PC-9 (cell line): ENCODE measurements at regions not wholly inside any gene's neighbourhood (a gene's known extent, or its start where the extent isn't known, plus 50 kb on each side); places are given as distances from the start of the nearest gene placed in this dataset.
A peak's percentile ranks its signal among the peaks of the same experiment; 100 is the strongest.

ENCODE experiments used
- BruUV-seq: library from RNA; stranded (reverse); fragments of 400-500 nt; replicated peaks from 2 replicates; lab custom pipeline; 2021; lab: Mats Ljungman, UMichigan
- CTCF ChIA-PET: fragments of 300-600 bp; sonication (Branson Sonifier 250); formaldehyde crosslinking; loops from one replicate; lab custom pipeline; 2022; ENCODE audit warnings: antibody characterized with exemption; lab: Charles Lee
- POLR2A ChIA-PET: fragments of 300-600 bp; sonication (Branson Sonifier 250); formaldehyde crosslinking; loops from one replicate; lab custom pipeline; 2022; ENCODE audit warnings: antibody characterized with exemption; ENCODE audit not compliant: unreplicated experiment; lab: Charles Lee
- DNase-seq, 2 experiments: peaks; one replicate each; pipeline versions ENCODE4 v3.0.0 to v3.0.0-alpha.2; 2015 to 2022; ENCODE audit warnings: mixed read lengths in 1 of 2
- H2AFZ ChIP-seq: fragments of 200-600 bp; sonication (generic); 2 replicates; pipeline ENCODE4 v1.8.1; 2017; ENCODE audit warnings: antibody characterized with exemption
- H3F3A ChIP-seq: fragments of 200-600 bp; sonication (generic); 2 replicates; pipeline ENCODE4 v1.8.1; 2017; ENCODE audit warnings: antibody characterized with exemption, mild to moderate bottlenecking, low read depth; ENCODE audit not compliant: insufficient read depth
- H3K27ac ChIP-seq: fragments of 200-600 bp; sonication (generic); 2 replicates; pipeline ENCODE4 v1.6.1; 2016; ENCODE audit warnings: mixed run types
- H3K27me3 ChIP-seq: fragments of 200-600 bp; sonication (generic); 2 replicates; pipeline ENCODE4 v1.6.1; 2016; ENCODE audit warnings: low read depth, mixed run types; ENCODE audit not compliant: insufficient read depth
- H3K36me3 ChIP-seq: fragments of 200-600 bp; sonication (generic); 2 replicates; pipeline ENCODE4 v1.6.1; 2016; ENCODE audit warnings: low read depth, mixed run types
- H3K4me1 ChIP-seq: fragments of 200-600 bp; sonication (generic); replicated peaks from 2 replicates; pipeline ENCODE4 v1.6.1; 2016; ENCODE audit warnings: mixed run types; ENCODE audit not compliant: insufficient read depth
- H3K4me2 ChIP-seq: fragments of 200-600 bp; sonication (generic); 2 replicates; pipeline ENCODE4 v1.6.1; 2017; ENCODE audit warnings: mixed run types
- H3K4me3 ChIP-seq: fragments of 200-600 bp; sonication (generic); 2 replicates; pipeline ENCODE4 v1.6.1; 2016; ENCODE audit warnings: mixed run types
- H3K79me2 ChIP-seq: fragments of 200-600 bp; sonication (generic); 2 replicates; pipeline ENCODE4 v1.6.1; 2017; ENCODE audit warnings: low read depth, mixed run types
- H3K9me2 ChIP-seq: fragments of 200-600 bp; sonication (generic); 2 replicates; pipeline ENCODE4 v1.8.1; 2017; ENCODE audit warnings: mild to moderate bottlenecking; ENCODE audit not compliant: insufficient read depth
- H3K9me3 ChIP-seq: fragments of 200-600 bp; sonication (generic); 2 replicates; pipeline ENCODE4 v1.8.1; 2016; ENCODE audit warnings: low read depth; ENCODE audit not compliant: insufficient read depth
- H4K20me1 ChIP-seq: fragments of 200-600 bp; sonication (generic); 2 replicates; pipeline ENCODE4 v1.8.1; 2017; ENCODE audit not compliant: insufficient read depth
- EZH2 ChIP-seq: fragments of 200-600 bp; sonication (generic); IDR thresholded peaks from 2 replicates; pipeline ENCODE4 v1.8.0; 2017; ENCODE audit warnings: antibody characterized with exemption, low read depth
- intact Hi-C: fragments of 100-400 bp; cut with micrococcal nuclease; formaldehyde crosslinking; loops from one replicate; pipeline ENCODE4 v1.10.0; 2022; ENCODE audit not compliant: unreplicated experiment
- TF ChIP-seq, protein P1 (sequence below): fragments of 200-600 bp; sonication (generic); conservative IDR thresholded peaks from 2 replicates; pipeline ENCODE4 v1.6.1; 2017; ENCODE audit warnings: mixed run types, antibody characterized with exemption, mild to moderate bottlenecking, moderate library complexity

DNA sequence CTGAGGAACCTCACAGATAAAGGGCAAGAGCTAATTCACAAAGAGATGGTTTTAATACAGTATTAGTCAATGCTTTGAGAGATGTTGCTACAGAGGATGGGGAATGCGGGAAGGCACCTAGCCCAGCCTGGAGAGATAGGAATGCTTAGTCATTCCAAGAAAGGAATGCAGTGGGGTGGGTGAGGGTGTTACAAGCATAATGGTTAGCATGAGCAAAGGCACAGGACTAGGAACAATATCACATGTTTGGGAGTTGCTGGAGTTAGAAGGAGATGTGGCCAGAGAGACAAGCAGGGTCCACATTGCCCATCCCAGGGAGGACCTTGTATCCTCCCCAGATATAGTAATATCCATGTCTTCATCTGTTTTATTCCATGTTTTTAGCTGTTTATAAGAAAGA lies 107.0 kb upstream of the OGFRL1 start:
- DNase-seq, result peak; percentile 69 to 77
- Histone ChIP-seq H4K20me1 (no peaks in the 10 kb centered on the region), H3K9me2 (no peaks in the 10 kb centered on the region), H3K27me3 (no peaks in the 10 kb centered on the region), H3K79me2 (no peaks in the 10 kb centered on the region), H3K4me3 (no peak overlapping the region), H3K27ac (peak overlapping the region; percentile 51), H3K4me1 (peaks cover 16% of the 10 kb centered on the region), H3F3A (0 out of 2 replicates have a peak, but pooled peaks cover 5% of the 10 kb centered on the region), H2AFZ (peak overlapping the region; percentile 56; the same call in 1 of the 2 replicates), H3K9me3 (peaks cover 5% of the 10 kb centered on the region; the same call in 1 of the 2 replicates), H3K4me2 (peak overlapping the region; percentile 41), H3K36me3 (no peaks in the 10 kb centered on the region)
- CTCF ChIA-PET, result interaction anchor here (1.0 kb wide), 1 partner anchor 328 kb away, joined by 5 read pairs; no protein-coding TSS in a partner anchor
- no TSS peak for BruUV-seq
- TF ChIP-seq, protein P1, sequence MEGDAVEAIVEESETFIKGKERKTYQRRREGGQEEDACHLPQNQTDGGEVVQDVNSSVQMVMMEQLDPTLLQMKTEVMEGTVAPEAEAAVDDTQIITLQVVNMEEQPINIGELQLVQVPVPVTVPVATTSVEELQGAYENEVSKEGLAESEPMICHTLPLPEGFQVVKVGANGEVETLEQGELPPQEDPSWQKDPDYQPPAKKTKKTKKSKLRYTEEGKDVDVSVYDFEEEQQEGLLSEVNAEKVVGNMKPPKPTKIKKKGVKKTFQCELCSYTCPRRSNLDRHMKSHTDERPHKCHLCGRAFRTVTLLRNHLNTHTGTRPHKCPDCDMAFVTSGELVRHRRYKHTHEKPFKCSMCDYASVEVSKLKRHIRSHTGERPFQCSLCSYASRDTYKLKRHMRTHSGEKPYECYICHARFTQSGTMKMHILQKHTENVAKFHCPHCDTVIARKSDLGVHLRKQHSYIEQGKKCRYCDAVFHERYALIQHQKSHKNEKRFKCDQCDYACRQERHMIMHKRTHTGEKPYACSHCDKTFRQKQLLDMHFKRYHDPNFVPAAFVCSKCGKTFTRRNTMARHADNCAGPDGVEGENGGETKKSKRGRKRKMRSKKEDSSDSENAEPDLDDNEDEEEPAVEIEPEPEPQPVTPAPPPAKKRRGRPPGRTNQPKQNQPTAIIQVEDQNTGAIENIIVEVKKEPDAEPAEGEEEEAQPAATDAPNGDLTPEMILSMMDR, result no peak
- TF ChIP-seq EZH2, result no peak
- intact Hi-C loops, result loop anchor here (2.0 to 10.0 kb wide), 3 partner anchors 43 to 193 kb away; no protein-coding TSS in a partner anchor
- POLR2A ChIA-PET, result interaction anchor here (0.5 to 0.6 kb wide), 2 partner anchors 90 to 768 kb away, joined by 3 to 8 read pairs; partner anchors contain the start of gene FAM135A

DNA sequence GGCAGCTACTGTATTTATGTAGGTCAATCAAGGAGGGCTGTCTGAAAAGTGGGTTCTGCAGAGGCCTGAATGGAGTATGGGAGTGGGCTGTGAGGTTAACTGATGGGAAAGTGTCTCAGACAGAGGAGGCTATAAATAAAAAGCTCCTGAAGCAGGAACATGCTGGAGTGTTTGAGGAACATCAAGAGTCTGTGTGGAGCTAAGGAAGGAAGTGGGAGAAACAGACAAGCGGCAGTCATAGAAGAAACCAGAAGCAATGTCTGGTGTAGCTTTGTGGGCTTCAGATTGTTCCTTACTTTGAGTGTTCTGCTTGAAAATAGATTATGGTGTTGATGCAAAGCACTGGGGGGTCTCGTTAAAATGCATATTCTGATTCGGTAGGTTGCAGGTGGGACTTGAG lies 101.5 kb upstream of the OGFRL1 start:
- no peaks in the 10 kb centered on the region for H3F3A ChIP-seq
- H4K20me1 ChIP-seq, result no peaks in the 10 kb centered on the region
- no peaks in the 10 kb centered on the region; the same call in 1 of the 2 replicates for H3K9me3 ChIP-seq
- H3K27ac ChIP-seq, result no peak overlapping the region
- ChIA-PET POLR2A (no interaction called here), CTCF (no interaction called here)
- intact Hi-C loops, result loop anchor here (10.0 kb wide), 2 partner anchors 162 to 188 kb away; no protein-coding TSS in a partner anchor
- no peak overlapping the region for H3K4me2 ChIP-seq
- peaks cover 1% of the 10 kb centered on the region for H3K4me1 ChIP-seq
- no peaks in the 10 kb centered on the region for H3K9me2 ChIP-seq
- no TSS peak for BruUV-seq
- DNase-seq, result no peak
- H3K27me3 ChIP-seq, result no peaks in the 10 kb centered on the region
- H3K4me3 ChIP-seq, result no peak overlapping the region
- H2AFZ ChIP-seq, result no peak overlapping the region
- no peak for TF ChIP-seq EZH2
- TF ChIP-seq, protein P1, result no peak
- no peaks in the 10 kb centered on the region for H3K79me2 ChIP-seq
- H3K36me3 ChIP-seq, result no peaks in the 10 kb centered on the region

DNA sequence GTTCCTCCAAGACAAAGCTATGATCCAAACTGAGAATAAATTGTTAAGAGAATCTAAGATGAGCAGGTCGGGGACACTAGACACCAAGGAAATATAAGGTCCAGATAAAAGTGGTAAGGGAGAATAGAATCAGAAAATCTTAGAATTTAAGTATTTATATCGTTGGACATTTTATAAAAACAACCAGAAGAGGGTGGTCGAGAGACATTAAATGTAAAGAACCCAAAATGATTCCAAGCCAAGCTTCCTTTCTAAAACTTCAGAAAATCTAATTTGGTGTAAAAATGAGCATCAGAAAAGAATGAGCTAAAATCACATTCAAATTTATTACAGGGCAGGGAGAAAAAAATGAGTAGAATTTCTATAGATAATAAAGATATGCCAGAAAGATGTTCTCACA lies 97.8 kb upstream of the OGFRL1 start:
- intact Hi-C loops, result loop anchor here (1.0 to 10.0 kb wide), 4 partner anchors 96 to 894 kb away; partner anchors contain the start of gene OGFRL1
- Histone ChIP-seq H3K79me2 (no peaks in the 10 kb centered on the region), H3K9me3 (no peaks in the 10 kb centered on the region), H3K36me3 (no peaks in the 10 kb centered on the region), H3F3A (no peaks in the 10 kb centered on the region), H3K4me3 (no peak overlapping the region), H3K4me2 (no peak overlapping the region), H3K4me1 (no peaks in the 10 kb centered on the region; the same call in 1 of the 2 replicates), H3K9me2 (no peaks in the 10 kb centered on the region), H3K27me3 (no peaks in the 10 kb centered on the region), H4K20me1 (no peaks in the 10 kb centered on the region), H3K27ac (no peak overlapping the region), H2AFZ (no peak overlapping the region)
- BruUV-seq, result no TSS peak
- POLR2A ChIA-PET, result no interaction called here
- TF ChIP-seq, protein P1, result peak; percentile 73
- TF ChIP-seq EZH2, result no peak
- CTCF ChIA-PET, result interaction anchor here (0.6 to 1.1 kb wide), 5 partner anchors 10 to 890 kb away, joined by 3 to 6 read pairs (median 3); no protein-coding TSS in a partner anchor
- no peak for DNase-seq
